ENCODE measurements at regions not wholly inside any gene's neighbourhood (a gene's known extent, or its start where the extent isn't known, plus 50 kb on each side); places are given as distances from the start of the nearest gene placed in this dataset.

GRCh38 chr1:30038134-30039025 lies 685.0 kb downstream of the MATN1 start:
- DNase-seq, result no peak

- DNase-seq, result no peak
Measured at GRCh38 chr1:30037251-30038118, 685.9 kb downstream of the MATN1 start.

DNA sequence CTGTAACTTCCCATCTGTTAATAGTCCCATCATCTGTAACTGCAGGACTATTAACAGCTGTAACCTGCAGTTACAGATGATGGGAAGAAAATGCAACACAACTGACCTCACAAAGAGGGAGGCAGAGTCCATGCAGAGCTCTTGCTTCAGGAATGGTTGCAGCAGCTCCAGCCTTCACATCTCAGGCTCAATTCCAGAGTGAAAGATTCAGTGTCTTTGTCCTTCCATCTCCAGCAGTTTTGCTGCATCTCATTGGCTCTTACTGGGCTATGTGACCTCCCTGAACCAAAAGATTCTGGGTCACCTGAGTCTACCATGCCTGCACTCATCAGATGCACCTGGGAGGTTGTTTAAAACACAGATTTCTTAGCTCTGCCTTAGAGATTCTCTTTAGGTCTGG lies 686.7 kb downstream of the MATN1 start:
- no peak for DNase-seq

DNA sequence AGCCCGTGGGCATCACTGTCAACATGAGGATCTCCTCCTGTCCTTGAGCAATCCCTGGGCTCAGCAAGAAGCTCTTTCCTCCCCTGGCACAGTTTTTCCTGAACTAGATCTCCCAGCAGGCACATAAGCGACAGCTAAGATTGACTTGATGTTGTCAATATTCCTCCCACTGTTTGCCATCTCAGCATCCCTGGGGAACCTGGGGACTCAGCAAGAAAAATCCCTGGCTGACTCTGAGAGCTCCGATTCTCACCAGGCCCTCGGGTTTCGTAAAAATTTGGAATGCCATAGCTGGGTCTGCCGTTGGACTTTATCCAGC lies 687.2 kb downstream of the MATN1 start:
- DNase-seq, result no peak

DNA sequence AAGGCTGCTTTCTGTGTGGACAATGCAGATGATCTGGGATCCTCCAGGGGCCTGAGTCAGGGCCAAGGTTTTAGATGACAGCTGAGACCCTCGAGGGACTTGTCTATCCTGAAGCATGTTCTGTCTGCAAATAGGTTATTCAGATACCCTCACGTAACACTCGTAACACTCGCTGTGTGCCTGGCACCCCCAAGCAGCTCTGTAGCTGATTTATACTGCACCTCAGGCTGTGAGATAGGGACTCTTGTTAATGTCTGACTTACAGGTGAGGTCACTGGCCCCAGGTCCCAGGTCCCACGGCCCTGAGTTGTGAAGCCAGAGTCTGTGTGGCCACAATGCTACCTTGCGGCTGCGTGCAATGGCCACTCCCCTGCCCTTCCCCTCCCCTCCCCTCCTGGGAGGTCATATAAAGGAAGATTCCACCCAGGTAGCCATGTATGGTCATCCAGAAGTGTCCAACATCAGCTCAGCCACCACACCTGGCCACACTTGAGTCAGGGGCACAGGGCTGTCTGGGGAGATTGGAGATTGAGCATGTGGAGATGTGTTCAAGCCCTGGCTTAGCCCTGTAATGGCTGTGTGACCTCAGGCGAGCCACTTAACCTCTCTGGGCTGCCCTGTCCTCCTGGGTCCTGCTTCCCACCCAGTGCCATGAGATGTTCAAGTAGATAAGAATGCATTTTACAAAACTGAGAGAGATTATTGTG lies 687.7 kb downstream of the MATN1 start:
- DNase-seq, result no peak

DNA sequence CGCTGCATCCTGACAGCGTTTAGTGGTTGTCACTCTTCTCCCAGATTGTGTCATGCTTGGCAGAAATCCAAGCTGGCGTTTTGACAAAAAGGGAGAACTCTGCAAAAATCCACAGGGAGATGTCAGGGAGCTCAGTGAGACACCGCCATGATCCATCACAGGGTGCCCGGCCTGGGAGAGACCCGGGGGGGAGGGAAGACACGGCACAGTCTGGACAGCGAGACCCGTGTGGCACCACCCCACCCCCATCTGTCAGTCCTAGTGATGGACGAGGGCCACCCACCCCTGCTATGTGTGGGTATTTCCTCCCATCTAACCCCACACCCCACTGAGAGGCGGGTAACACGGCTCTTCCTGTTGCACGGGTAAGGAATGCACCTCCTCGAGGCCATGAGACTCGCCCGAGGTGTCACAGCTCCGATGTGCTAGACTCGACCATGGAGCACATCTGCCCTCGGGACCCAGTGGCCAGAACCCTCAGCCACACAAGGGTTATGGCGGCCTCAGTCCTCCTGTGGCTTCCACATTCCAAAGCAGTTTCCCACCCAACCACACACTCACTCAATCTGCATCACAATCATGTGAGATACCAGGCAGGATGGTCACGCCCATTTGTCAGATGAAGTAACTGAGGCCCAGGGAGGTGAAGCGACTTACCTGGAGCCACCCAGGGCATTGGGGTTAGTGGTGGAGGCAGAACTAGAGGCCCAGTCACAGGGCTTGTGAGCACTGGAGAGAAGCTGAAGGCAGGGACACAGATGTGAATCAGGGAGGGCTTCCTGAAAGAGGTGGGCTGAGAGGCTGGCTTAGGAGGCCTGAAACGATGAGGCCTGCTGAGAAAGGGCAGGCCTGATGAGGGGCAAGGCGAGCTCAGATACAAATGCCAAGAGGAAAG lies 688.5 kb downstream of the MATN1 start:
- DNase-seq, result no peak

DNA sequence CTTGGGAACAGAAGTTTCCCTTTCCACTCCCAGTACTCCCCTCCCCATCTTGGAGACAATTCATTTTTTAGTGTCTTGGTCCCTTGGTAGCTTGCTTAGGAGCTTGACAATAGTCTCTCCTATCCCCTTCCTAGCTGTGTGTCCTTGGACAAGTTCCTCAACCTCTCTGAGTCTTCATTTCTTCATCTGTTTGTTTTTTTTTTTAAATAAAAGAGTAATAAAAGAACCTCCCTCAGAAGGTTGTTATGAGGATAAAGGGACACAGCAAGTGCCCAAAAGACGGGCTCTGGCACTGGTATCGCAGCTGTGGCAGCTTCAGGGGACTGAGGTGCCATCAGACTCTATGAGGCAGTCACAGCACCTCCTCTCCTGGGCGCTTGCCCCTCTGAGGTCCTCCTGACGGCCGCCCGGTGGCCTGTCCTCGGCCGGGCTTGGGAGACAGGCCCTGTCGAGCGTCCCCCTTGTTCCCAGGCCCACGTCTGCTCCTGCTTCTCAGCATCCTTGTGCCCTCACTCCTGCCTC lies 689.2 kb downstream of the MATN1 start:
- DNase-seq, result no peak

DNA sequence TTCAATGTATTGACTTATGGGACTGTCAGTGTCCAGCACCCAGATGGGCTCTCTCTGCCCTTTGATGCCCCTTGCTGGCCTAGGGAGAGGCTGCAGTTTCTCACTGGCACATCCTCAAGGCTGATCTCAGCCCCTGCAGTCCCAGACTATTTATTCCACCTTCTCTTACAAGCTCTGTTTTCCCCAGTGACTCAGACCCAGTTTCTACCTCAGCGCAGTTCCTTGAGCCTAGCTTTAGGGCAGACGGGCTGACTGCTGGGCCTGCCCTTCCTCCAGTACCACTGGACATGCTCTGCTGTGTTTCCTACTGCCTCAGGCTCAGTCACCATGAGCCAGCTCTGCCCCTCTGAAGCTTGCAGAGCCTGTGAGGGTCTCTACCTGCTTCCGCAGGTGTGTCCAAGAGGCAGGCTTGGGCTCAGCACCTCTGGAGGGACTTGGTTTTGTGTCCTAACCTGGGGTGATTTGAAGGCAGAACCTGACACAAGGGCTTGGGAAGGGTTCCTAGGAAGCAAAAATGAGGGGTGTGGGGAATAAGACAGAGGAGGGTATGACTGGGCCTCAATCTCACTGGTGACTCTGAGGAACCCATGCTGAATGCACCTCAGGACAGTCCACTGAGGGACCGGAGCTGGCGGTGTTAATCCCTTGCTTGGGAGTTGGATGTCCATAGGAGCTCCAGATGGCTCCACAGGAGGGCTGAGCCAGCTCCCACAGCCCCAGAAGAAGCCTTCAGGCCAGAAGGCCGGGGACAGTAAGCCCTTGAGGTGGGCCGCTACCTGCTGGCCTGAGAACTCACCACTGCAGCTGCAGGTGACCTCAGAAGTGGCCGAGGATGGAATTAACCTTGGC lies 689.9 kb downstream of the MATN1 start:
- DNase-seq, result no peak

GRCh38 chr1:30032302-30032701 lies 691.1 kb downstream of the MATN1 start:
- DNase-seq, result no peak

DNA sequence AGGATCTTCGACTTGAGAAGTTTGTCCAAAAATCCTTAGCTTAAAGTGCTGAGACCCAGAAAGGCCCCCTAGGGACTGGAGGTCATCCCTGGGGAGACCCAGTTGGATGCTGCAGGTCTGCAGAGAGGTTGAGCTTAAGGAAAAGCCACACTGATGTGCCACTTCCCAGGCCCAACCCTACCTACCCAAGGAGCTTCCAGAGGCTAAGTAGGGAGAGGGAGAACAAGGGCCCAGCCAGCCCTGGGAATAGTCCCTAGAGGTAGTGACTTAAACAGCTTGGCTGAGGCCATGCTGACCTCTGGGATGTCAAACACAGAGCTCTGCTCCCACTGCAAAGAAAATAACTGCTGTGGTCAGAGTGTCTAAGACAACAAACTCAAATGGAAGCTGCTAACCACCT lies 693.7 kb downstream of the MATN1 start:
- no peak for DNase-seq

GRCh38 chr1:30028939-30029338 lies 694.4 kb downstream of the MATN1 start:
- DNase-seq, result no peak

DNA sequence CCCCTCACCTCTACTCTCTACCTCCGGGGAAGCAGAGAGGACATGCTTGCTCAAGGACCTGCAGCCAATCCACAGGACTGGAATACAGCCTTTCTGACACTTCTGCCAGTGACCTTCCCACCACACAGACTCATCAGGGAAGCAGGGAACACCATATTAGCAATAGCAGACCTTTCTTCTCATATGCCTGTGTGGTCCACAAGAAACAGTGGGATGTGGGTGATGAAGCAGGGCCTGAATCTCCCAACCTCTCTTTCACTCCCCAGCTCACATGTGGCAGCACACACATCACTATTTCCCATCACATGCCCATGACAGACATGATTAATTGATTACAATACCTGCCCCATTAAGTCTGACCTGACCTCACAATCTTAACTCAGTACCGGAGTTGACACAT lies 695.1 kb downstream of the MATN1 start:
- DNase-seq, result no peak

GRCh38 chr1:30027247-30027646 lies 696.1 kb downstream of the MATN1 start:
- no peak for DNase-seq

- peak; percentile 7 for DNase-seq
Measured at GRCh38 chr1:30024411-30025195, 698.8 kb downstream of the MATN1 start.

GRCh38 chr1:30023339-30024022 lies 699.9 kb downstream of the MATN1 start:
- no peak for DNase-seq

GRCh38 chr1:30014031-30014430 lies 709.4 kb downstream of the MATN1 start:
- no peak for DNase-seq

DNA sequence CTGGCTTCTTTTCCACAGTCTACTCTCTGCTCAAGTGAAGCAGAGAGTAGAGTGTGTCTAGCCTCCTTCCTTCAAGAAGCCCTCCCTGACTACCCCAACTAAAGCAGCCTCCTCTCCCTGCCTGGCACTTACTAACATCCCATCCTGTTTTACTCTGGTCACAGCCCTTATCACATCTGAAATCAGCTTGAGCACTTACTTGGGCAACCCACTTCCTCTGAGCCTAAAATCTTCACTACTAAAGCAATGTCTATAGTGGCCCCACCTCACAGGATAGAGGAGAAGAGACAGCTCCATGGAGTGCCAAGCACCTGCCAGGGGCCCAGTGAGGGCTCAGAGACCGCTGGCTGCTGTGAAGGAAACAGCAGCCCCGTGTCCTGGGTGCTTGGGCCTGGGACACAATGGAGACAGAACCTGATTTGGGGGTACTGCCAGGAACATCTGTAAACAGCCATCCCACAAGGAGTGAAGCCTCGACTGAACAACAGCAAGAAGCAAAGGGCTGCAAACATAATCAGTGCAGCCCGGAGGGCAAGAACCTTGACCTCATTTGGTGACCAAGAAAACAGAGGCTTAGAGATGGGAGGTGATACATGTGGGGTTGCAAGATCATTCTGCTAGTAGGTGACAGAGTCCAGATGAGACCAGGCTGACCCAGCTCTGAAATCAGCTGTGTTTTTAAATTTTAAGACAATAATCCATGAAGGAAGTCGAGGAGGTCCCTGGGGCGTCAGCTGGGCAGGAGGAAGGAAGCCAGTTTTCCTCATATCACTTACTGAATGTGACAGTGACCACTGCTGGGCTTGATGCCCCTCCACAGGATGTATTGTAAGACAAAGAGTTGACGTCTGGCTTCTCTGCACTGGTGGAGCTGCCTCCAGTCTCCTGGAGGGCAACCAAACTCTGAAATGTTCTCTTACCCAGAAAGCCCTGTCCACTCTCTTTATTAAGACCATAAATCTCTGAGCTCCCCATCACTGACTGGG lies 710.6 kb downstream of the MATN1 start:
- DNase-seq, result peak; percentile 6

DNA sequence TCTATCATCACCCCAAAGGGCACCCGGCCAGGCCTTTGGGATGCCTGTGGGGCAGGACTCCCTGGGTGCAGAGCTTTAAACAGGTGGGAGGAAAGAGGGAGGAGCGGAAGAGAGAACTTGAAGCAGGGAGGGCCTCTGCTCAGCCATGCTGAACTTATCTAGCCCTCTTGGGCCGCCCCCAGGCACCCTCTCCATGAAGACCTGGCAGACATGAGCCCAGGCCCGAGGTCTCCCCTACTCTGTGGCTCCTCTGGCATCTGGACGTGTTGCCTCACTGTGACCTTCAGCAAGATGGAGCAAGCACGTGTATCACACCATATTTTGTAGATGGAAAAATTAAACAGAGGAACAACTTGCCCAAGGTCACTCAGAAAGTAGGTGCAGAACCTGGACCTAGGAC lies 711.4 kb downstream of the MATN1 start:
- DNase-seq, result no peak
